HepG2 (cell line): ENCODE measurements at regions not wholly inside any gene's neighbourhood (a gene's known extent, or its start where the extent isn't known, plus 50 kb on each side); places are given as distances from the start of the nearest gene placed in this dataset.

Experiments
- ATAC-seq: fragments of 200-7000 bp; cut with Tn5 transposase; 3 replicates; pipeline ENCODE4 v1.9.1; 2020; ENCODE audit warnings: mild to moderate bottlenecking, moderate library complexity
- BruUV-seq: library from RNA; stranded (reverse); fragments of 400-500 nt; replicated peaks from 2 replicates; lab custom pipeline; 2021; lab: Mats Ljungman, UMichigan
- CTCF ChIA-PET: fragments of 300-600 bp; formaldehyde crosslinking; extraction: SDS; loops from one replicate; lab custom pipeline; 2021; ENCODE audit warnings: low total read pairs, inconsistent platforms, low intra/inter-chr PET ratio; lab: Yijun Ruan, JAX
- POLR2A ChIA-PET: fragments of 350-600 bp; sonication (Branson Sonifier 250); formaldehyde crosslinking; loops from one replicate; lab custom pipeline; 2020; ENCODE audit warnings: antibody characterized with exemption, inconsistent platforms; lab: Yijun Ruan, JAX
- DNase-seq: peaks from one replicate; pipeline ENCODE4 v3.0.0-alpha.2; 2015; ENCODE audit warnings: low spot score
- FAIRE-seq: peaks from 3 replicates; lab custom pipeline; 2011; peaks lifted over from hg19 to GRCh38; lab: Jason Lieb, UNC
- H2AFZ ChIP-seq: one replicate; pipeline ENCODE4 v1.6.1; 2011; ENCODE audit warnings: low read length, inconsistent platforms
- H3K27ac ChIP-seq: fragments of 300-600 bp; 3 replicates; pipeline ENCODE4 v1.8.0; 2011; ENCODE audit warnings: mixed run types, mild to moderate bottlenecking, mixed read lengths, low read length, inconsistent platforms; ENCODE audit not compliant: insufficient read depth; ENCODE audit errors: extremely low read length
- H3K27me3 ChIP-seq, 2 experiments: fragments of 200-600 bp in 1 of 2; 2 replicates in 1 of 2; 3 replicates in 1 of 2; pipeline versions ENCODE4 v1.6.0 to v1.8.0; 2011; ENCODE audit warnings: low read length in 2 of 2, mild to moderate bottlenecking in 2 of 2, moderate library complexity in 2 of 2, inconsistent platforms in 1 of 2; ENCODE audit not compliant: insufficient read depth in 2 of 2, control insufficient read depth in 1 of 2
- H3K36me3 ChIP-seq, 2 experiments: fragments of 200-600 bp in 1 of 2; replicated peaks in 1 of 2; 2 replicates in 1 of 2; 3 replicates in 1 of 2; pipeline versions ENCODE4 v1.5.1 to v1.8.0; 2011; ENCODE audit warnings: low read length in 2 of 2, inconsistent platforms in 1 of 2; ENCODE audit not compliant: insufficient read depth in 2 of 2, control insufficient read depth in 1 of 2
- H3K4me1 ChIP-seq: 2 replicates; pipeline ENCODE4 v1.5.1; 2012; ENCODE audit warnings: low read length, inconsistent platforms; ENCODE audit not compliant: insufficient read depth
- H3K4me2 ChIP-seq: 2 replicates; pipeline ENCODE4 v1.6.0; 2011; ENCODE audit warnings: low read depth, low read length, inconsistent platforms
- H3K4me3 ChIP-seq, 3 experiments: fragments of 200-600 bp in 1 of 3; sonication (generic), shearing (Covaris generic) in 1 of 3; replicated peaks in 1 of 3; 2 replicates each; pipeline ENCODE4 v1.5.1; 2011 to 2016; ENCODE audit warnings: low read length in 3 of 3, inconsistent platforms in 2 of 3, low read depth in 2 of 3, mild to moderate bottlenecking in 2 of 3, control low read depth in 1 of 3, mixed read lengths in 1 of 3; ENCODE audit not compliant: insufficient read depth in 1 of 3
- H3K79me2 ChIP-seq: one replicate; pipeline ENCODE4 v1.6.1; 2011; ENCODE audit warnings: low read length, inconsistent platforms; ENCODE audit not compliant: insufficient read depth
- H3K9ac ChIP-seq: 2 replicates; pipeline ENCODE4 v1.6.0; 2011; ENCODE audit warnings: mild to moderate bottlenecking, low read depth, low read length, inconsistent platforms; ENCODE audit not compliant: insufficient read depth
- H3K9me3 ChIP-seq: 2 replicates; pipeline ENCODE4 v1.5.1; 2012; ENCODE audit warnings: mild to moderate bottlenecking, low read length
- H4K20me1 ChIP-seq: 2 replicates; pipeline ENCODE4 v1.6.0; 2011; ENCODE audit warnings: inconsistent platforms, mild to moderate bottlenecking, low read length, moderate library complexity; ENCODE audit not compliant: insufficient read depth
- ATF7 ChIP-seq, 2 experiments: fragments of 450-650 bp in 1 of 2; sonication (generic) in 1 of 2; formaldehyde crosslinking in 1 of 2; IDR thresholded peaks; 2 replicates each; pipeline versions ENCODE4 v1.4.0 to v1.6.1; 2016 to 2020; ENCODE audit warnings: antibody characterized with exemption in 1 of 2, mild to moderate bottlenecking in 1 of 2, missing genetic modification reagents in 1 of 2
- ETV6 ChIP-seq: sonication (generic); formaldehyde crosslinking; conservative IDR thresholded peaks from 2 replicates; pipeline ENCODE4 v1.4.0; 2020; ENCODE audit warnings: missing genetic modification reagents
- FLYWCH1 ChIP-seq: sonication (generic); formaldehyde crosslinking; IDR thresholded peaks from 2 replicates; pipeline ENCODE4 v1.8.1; 2023; ENCODE audit warnings: mild to moderate bottlenecking, missing genetic modification reagents
- TP53 ChIP-seq: sonication (generic); formaldehyde crosslinking; conservative IDR thresholded peaks from 2 replicates; pipeline ENCODE4 v1.4.0; 2020; ENCODE audit warnings: missing genetic modification reagents
- ZNF205 ChIP-seq: IDR thresholded peaks from 2 replicates; pipeline ENCODE4 v1.6.1; 2018; ENCODE audit warnings: missing biosample characterization, missing genetic modification reagents
- ZNF317 ChIP-seq: sonication (generic); formaldehyde crosslinking; IDR thresholded peaks from 2 replicates; pipeline ENCODE4 v1.5.0; 2020; ENCODE audit warnings: mild to moderate bottlenecking, missing genetic modification reagents
- ZNF333 ChIP-seq: sonication (generic); formaldehyde crosslinking; IDR thresholded peaks from 2 replicates; pipeline ENCODE4 v1.4.0; 2020; ENCODE audit warnings: mild to moderate bottlenecking, missing genetic modification reagents, borderline replicate concordance
- ZNF788 ChIP-seq: sonication (generic); formaldehyde crosslinking; IDR thresholded peaks from 2 replicates; pipeline ENCODE4 v1.5.0; 2020; ENCODE audit warnings: mild to moderate bottlenecking, missing genetic modification reagents, borderline replicate concordance
- WGBS: methylation state at CpG from one replicate; pipeline ENCODE4 v1.1.6; 2017; ENCODE audit warnings: low lambda C conversion rate; 5-methylcytosine and 5-hydroxymethylcytosine counted together
- in situ Hi-C: cut with HindIII; loops from 2 replicates; pipeline ENCODE4 v1.10.0; 2017; ENCODE audit warnings: low pct_unique_long_range_greater_than_20kb; ENCODE audit not compliant: extremely low pct_ligation_motif_present
- intact Hi-C: fragments of 100-400 bp; cut with micrococcal nuclease; formaldehyde crosslinking; loops from one replicate; pipeline ENCODE4 v1.10.0; 2022; ENCODE audit not compliant: unreplicated experiment
- TF ChIP-seq, protein P1 (sequence below): sonication (generic); formaldehyde crosslinking; IDR thresholded peaks from 2 replicates; pipeline ENCODE4 v1.4.0; 2020; ENCODE audit warnings: mild to moderate bottlenecking, missing genetic modification reagents
- TF ChIP-seq, protein P2 (sequence below): sonication (generic); formaldehyde crosslinking; conservative IDR thresholded peaks from 2 replicates; pipeline ENCODE4 v1.8.0; 2022; ENCODE audit warnings: low read depth, missing genetic modification reagents
- TF ChIP-seq, protein P3 (sequence below): sonication (generic); formaldehyde crosslinking; IDR thresholded peaks from 2 replicates; pipeline ENCODE4 v1.4.0; 2020; ENCODE audit warnings: missing genetic modification reagents
- TF ChIP-seq, protein P4 (sequence below): sonication (generic); formaldehyde crosslinking; IDR thresholded peaks from 2 replicates; pipeline ENCODE4 v1.9.0; 2022; ENCODE audit warnings: missing genetic modification reagents, mild to moderate bottlenecking, borderline replicate concordance
- TF ChIP-seq, protein P5 (sequence below): sonication (generic); formaldehyde crosslinking; IDR thresholded peaks from 2 replicates; pipeline ENCODE4 v1.4.0; 2020; ENCODE audit warnings: low read depth, mild to moderate bottlenecking, missing genetic modification reagents

DNA sequence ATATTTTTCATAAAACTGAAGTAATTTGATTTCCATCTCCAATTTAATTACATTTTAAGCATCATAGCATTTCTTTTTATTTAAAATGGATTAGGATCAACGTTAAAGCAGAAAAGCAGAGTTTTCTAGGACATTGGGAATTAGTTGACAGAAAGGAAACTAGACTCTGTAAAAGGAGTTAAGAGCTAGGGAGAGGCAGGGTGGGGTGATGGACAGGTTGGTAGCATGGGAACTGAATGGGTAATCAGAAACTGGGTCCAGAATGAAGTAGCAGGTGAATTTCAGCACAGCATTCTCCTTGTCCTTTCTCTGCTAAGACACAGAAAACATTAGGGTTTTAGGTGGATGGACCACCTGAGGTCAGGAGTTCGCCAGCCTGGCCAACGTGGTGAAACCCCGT lies 97.6 kb downstream of the ANAPC4 start:
- DNase-seq = no peak
- no peak for FAIRE-seq
- TF ChIP-seq ETV6 (CRISPR knock-in tag) (no peak), ATF7 (IDR thresholded peaks at IDR 0.05) (no peak), ATF7 (CRISPR knock-in tag; IDR thresholded peaks at IDR 0.05) (no peak), ZNF317 (no peak), ZNF205 (CRISPR knock-in tag) (no peak), FLYWCH1 (CRISPR knock-in tag) (no peak), ZNF788 (CRISPR knock-in tag) (no peak), TP53 (CRISPR knock-in tag) (no peak), ZNF333 (CRISPR knock-in tag) (no peak)
- TF ChIP-seq, protein P1, sequence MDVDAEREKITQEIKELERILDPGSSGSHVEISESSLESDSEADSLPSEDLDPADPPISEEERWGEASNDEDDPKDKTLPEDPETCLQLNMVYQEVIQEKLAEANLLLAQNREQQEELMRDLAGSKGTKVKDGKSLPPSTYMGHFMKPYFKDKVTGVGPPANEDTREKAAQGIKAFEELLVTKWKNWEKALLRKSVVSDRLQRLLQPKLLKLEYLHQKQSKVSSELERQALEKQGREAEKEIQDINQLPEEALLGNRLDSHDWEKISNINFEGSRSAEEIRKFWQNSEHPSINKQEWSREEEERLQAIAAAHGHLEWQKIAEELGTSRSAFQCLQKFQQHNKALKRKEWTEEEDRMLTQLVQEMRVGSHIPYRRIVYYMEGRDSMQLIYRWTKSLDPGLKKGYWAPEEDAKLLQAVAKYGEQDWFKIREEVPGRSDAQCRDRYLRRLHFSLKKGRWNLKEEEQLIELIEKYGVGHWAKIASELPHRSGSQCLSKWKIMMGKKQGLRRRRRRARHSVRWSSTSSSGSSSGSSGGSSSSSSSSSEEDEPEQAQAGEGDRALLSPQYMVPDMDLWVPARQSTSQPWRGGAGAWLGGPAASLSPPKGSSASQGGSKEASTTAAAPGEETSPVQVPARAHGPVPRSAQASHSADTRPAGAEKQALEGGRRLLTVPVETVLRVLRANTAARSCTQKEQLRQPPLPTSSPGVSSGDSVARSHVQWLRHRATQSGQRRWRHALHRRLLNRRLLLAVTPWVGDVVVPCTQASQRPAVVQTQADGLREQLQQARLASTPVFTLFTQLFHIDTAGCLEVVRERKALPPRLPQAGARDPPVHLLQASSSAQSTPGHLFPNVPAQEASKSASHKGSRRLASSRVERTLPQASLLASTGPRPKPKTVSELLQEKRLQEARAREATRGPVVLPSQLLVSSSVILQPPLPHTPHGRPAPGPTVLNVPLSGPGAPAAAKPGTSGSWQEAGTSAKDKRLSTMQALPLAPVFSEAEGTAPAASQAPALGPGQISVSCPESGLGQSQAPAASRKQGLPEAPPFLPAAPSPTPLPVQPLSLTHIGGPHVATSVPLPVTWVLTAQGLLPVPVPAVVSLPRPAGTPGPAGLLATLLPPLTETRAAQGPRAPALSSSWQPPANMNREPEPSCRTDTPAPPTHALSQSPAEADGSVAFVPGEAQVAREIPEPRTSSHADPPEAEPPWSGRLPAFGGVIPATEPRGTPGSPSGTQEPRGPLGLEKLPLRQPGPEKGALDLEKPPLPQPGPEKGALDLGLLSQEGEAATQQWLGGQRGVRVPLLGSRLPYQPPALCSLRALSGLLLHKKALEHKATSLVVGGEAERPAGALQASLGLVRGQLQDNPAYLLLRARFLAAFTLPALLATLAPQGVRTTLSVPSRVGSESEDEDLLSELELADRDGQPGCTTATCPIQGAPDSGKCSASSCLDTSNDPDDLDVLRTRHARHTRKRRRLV = no peak
- TF ChIP-seq, protein P2, sequence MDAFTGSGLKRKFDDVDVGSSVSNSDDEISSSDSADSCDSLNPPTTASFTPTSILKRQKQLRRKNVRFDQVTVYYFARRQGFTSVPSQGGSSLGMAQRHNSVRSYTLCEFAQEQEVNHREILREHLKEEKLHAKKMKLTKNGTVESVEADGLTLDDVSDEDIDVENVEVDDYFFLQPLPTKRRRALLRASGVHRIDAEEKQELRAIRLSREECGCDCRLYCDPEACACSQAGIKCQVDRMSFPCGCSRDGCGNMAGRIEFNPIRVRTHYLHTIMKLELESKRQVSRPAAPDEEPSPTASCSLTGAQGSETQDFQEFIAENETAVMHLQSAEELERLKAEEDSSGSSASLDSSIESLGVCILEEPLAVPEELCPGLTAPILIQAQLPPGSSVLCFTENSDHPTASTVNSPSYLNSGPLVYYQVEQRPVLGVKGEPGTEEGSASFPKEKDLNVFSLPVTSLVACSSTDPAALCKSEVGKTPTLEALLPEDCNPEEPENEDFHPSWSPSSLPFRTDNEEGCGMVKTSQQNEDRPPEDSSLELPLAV (CRISPR knock-in tag) = no peak
- TF ChIP-seq, protein P3, sequence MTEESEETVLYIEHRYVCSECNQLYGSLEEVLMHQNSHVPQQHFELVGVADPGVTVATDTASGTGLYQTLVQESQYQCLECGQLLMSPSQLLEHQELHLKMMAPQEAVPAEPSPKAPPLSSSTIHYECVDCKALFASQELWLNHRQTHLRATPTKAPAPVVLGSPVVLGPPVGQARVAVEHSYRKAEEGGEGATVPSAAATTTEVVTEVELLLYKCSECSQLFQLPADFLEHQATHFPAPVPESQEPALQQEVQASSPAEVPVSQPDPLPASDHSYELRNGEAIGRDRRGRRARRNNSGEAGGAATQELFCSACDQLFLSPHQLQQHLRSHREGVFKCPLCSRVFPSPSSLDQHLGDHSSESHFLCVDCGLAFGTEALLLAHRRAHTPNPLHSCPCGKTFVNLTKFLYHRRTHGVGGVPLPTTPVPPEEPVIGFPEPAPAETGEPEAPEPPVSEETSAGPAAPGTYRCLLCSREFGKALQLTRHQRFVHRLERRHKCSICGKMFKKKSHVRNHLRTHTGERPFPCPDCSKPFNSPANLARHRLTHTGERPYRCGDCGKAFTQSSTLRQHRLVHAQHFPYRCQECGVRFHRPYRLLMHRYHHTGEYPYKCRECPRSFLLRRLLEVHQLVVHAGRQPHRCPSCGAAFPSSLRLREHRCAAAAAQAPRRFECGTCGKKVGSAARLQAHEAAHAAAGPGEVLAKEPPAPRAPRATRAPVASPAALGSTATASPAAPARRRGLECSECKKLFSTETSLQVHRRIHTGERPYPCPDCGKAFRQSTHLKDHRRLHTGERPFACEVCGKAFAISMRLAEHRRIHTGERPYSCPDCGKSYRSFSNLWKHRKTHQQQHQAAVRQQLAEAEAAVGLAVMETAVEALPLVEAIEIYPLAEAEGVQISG (CRISPR knock-in tag) = no peak
- TF ChIP-seq, protein P4, sequence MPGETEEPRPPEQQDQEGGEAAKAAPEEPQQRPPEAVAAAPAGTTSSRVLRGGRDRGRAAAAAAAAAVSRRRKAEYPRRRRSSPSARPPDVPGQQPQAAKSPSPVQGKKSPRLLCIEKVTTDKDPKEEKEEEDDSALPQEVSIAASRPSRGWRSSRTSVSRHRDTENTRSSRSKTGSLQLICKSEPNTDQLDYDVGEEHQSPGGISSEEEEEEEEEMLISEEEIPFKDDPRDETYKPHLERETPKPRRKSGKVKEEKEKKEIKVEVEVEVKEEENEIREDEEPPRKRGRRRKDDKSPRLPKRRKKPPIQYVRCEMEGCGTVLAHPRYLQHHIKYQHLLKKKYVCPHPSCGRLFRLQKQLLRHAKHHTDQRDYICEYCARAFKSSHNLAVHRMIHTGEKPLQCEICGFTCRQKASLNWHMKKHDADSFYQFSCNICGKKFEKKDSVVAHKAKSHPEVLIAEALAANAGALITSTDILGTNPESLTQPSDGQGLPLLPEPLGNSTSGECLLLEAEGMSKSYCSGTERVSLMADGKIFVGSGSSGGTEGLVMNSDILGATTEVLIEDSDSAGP = no peak
- TF ChIP-seq, protein P5, sequence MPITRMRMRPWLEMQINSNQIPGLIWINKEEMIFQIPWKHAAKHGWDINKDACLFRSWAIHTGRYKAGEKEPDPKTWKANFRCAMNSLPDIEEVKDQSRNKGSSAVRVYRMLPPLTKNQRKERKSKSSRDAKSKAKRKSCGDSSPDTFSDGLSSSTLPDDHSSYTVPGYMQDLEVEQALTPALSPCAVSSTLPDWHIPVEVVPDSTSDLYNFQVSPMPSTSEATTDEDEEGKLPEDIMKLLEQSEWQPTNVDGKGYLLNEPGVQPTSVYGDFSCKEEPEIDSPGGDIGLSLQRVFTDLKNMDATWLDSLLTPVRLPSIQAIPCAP = no peak

More for the DNA sequence above, 97.6 kb downstream of the ANAPC4 start:
- Histone ChIP-seq H3K27me3 (no peaks in the 10 kb centered on the region), H3K9me3 (no peaks in the 10 kb centered on the region), H3K4me1 (no peaks in the 10 kb centered on the region), H3K36me3 (no peaks in the 10 kb centered on the region), H3K27ac (no peak overlapping the region), H3K4me2 (no peak overlapping the region), H3K9ac (no peak overlapping the region), H4K20me1 (no peaks in the 10 kb centered on the region), H3K4me3 (no peak overlapping the region), H3K79me2 (no peaks in the 10 kb centered on the region), H2AFZ (no peak overlapping the region)
- in situ Hi-C loops (no loop called here), intact Hi-C loops (no loop called here)
- 2% methylated on average over 4 of the region's 4 CpGs for WGBS
- CTCF ChIA-PET = no interaction called here
- ATAC-seq = no peak
- BruUV-seq = no TSS peak
- POLR2A ChIA-PET = no interaction called here
